Neutrophil (primary cell): ENCODE measurements at regions not wholly inside any gene's neighbourhood (a gene's known extent, or its start where the extent isn't known, plus 50 kb on each side); places are given as distances from the start of the nearest gene placed in this dataset.

Experiments
- H3K27ac ChIP-seq: fragments of 200-600 bp; sonication (generic); 2 replicates; pipeline ENCODE4 v1.5.1; 2016; ENCODE audit warnings: mild to moderate bottlenecking, moderate library complexity
- H3K27me3 ChIP-seq: fragments of 200-600 bp; sonication (generic); 2 replicates; pipeline ENCODE4 v1.6.0; 2016; ENCODE audit warnings: mild to moderate bottlenecking
- H3K36me3 ChIP-seq: fragments of 200-600 bp; sonication (generic); 2 replicates; pipeline ENCODE4 v1.5.1; 2017
- H3K4me1 ChIP-seq, 2 experiments: fragments of 200-600 bp in 1 of 2; sonication (generic) in 1 of 2; 1 replicate in 1 of 2; 2 replicates in 1 of 2; pipeline versions ENCODE4 v1.5.1 to v1.6.1; 2013 to 2016; ENCODE audit warnings: low read depth in 1 of 2, low read length in 1 of 2, mild to moderate bottlenecking in 1 of 2, moderate library complexity in 1 of 2; ENCODE audit not compliant: control insufficient read depth in 1 of 2, insufficient read depth in 1 of 2
- H3K4me3 ChIP-seq, 2 experiments: fragments of 200-600 bp in 1 of 2; sonication (generic) in 1 of 2; 1 replicate in 1 of 2; 2 replicates in 1 of 2; pipeline ENCODE4 v1.5.1; 2013 to 2016; ENCODE audit warnings: low read depth in 1 of 2, low read length in 1 of 2, mild to moderate bottlenecking in 1 of 2, moderate library complexity in 1 of 2
- H3K9me3 ChIP-seq: fragments of 200-600 bp; sonication (generic); 2 replicates; pipeline ENCODE4 v1.5.1; 2016
- CTCF ChIP-seq: fragments of 200-600 bp; sonication (generic); IDR thresholded peaks from 2 replicates; pipeline ENCODE4 v1.5.1; 2016; ENCODE audit warnings: antibody characterized with exemption

- Histone ChIP-seq H3K4me1 (no peaks in the 10 kb centered on the region), H3K9me3 (no peaks in the 10 kb centered on the region), H3K27ac (no peak overlapping the region), H3K27me3 (no peaks in the 10 kb centered on the region), H3K36me3 (no peaks in the 10 kb centered on the region), H3K4me3 (no peak overlapping the region)
- no peak for TF ChIP-seq CTCF
These were observed 780.6 kb downstream of the LTN1 start for GRCh38 chr21:28212061-28212460.

- TF ChIP-seq CTCF, result no peak
These were observed 785.1 kb downstream of the LTN1 start for GRCh38 chr21:28207436-28208173.

GRCh38 chr21:28200726-28201125 is 792.0 kb downstream of the LTN1 start:
- Histone ChIP-seq H3K4me3 (no peak overlapping the region), H3K27me3 (no peaks in the 10 kb centered on the region), H3K4me1 (no peaks in the 10 kb centered on the region), H3K9me3 (no peaks in the 10 kb centered on the region), H3K36me3 (no peaks in the 10 kb centered on the region), H3K27ac (no peak overlapping the region)
- no peak for TF ChIP-seq CTCF

More at GRCh38 chr21:28207436-28208173, 785.1 kb downstream of the LTN1 start:
- no peaks in the 10 kb centered on the region for H3K4me1 ChIP-seq
- no peaks in the 10 kb centered on the region for H3K36me3 ChIP-seq
- H3K27me3 ChIP-seq, result no peaks in the 10 kb centered on the region
- no peak overlapping the region for H3K4me3 ChIP-seq
- H3K27ac ChIP-seq, result no peak overlapping the region
- no peaks in the 10 kb centered on the region for H3K9me3 ChIP-seq

GRCh38 chr21:28196981-28197380 is 795.7 kb downstream of the LTN1 start:
- Histone ChIP-seq H3K9me3 (no peaks in the 10 kb centered on the region), H3K27ac (no peak overlapping the region), H3K4me1 (no peaks in the 10 kb centered on the region), H3K4me3 (no peak overlapping the region), H3K27me3 (no peaks in the 10 kb centered on the region), H3K36me3 (no peaks in the 10 kb centered on the region)
- TF ChIP-seq CTCF, result no peak

- Histone ChIP-seq H3K9me3 (no peaks in the 10 kb centered on the region), H3K27me3 (no peaks in the 10 kb centered on the region), H3K36me3 (no peaks in the 10 kb centered on the region), H3K4me1 (no peaks in the 10 kb centered on the region), H3K4me3 (no peak overlapping the region), H3K27ac (no peak overlapping the region)
- TF ChIP-seq CTCF, result no peak
These were observed 799.5 kb downstream of the LTN1 start for GRCh38 chr21:28193189-28193588.
